OCI-LY3 (cell line): ENCODE measurements at regions not wholly inside any gene's neighbourhood (a gene's known extent, or its start where the extent isn't known, plus 50 kb on each side); places are given as distances from the start of the nearest gene placed in this dataset.

ENCODE experiments used
- EZH2phosphoT487 ChIP-seq: fragments of 200-600 bp; shearing (Covaris generic); IDR thresholded peaks from 2 replicates; pipeline ENCODE4 v1.6.1; 2018; ENCODE audit warnings: antibody characterized with exemption, mixed run types, low read depth
- TF ChIP-seq, protein P1 (sequence below): fragments of 200-600, 300-600 bp; sonication (generic); IDR thresholded peaks from 2 replicates; pipeline ENCODE4 v1.5.1; 2014; ENCODE audit warnings: antibody characterized with exemption, low read length, low read depth

DNA sequence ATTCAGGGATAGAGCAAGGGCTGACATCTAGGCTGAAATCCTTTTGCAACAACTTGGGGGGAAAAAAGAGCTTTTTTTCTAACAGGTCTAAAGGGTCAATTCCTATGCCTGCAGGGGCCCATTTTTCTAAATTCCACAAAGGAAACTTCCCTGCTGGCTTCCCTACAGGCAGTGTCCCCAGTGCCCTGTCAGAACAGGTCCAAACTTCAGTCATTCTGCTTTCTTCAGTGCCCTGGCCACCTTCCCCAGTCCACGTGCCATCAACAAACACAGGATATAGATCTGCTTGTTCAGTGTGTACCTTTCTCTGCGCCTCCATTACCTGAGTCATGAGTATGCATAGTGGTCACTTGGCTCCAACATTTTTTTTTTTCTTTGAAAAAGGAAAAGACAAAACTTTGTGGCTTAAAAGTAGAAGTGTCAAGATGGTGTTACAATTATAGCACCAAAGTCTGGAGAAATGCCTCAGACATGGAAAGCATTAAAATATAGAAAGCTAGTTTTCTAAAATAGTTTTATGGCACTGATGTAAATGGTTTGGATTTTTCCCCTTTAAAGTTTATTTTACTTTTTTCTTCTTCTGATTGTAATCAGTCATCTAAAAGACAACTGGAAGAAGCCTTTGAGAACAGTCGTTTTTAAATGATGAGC lies 84.0 kb upstream of the JADE1 start:
- TF ChIP-seq, protein P1, sequence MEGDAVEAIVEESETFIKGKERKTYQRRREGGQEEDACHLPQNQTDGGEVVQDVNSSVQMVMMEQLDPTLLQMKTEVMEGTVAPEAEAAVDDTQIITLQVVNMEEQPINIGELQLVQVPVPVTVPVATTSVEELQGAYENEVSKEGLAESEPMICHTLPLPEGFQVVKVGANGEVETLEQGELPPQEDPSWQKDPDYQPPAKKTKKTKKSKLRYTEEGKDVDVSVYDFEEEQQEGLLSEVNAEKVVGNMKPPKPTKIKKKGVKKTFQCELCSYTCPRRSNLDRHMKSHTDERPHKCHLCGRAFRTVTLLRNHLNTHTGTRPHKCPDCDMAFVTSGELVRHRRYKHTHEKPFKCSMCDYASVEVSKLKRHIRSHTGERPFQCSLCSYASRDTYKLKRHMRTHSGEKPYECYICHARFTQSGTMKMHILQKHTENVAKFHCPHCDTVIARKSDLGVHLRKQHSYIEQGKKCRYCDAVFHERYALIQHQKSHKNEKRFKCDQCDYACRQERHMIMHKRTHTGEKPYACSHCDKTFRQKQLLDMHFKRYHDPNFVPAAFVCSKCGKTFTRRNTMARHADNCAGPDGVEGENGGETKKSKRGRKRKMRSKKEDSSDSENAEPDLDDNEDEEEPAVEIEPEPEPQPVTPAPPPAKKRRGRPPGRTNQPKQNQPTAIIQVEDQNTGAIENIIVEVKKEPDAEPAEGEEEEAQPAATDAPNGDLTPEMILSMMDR: no peak
- no peak for TF ChIP-seq EZH2phosphoT487
